ENCODE measurements at regions not wholly inside any gene's neighbourhood (a gene's known extent, or its start where the extent isn't known, plus 50 kb on each side); places are given as distances from the start of the nearest gene placed in this dataset.

DNA sequence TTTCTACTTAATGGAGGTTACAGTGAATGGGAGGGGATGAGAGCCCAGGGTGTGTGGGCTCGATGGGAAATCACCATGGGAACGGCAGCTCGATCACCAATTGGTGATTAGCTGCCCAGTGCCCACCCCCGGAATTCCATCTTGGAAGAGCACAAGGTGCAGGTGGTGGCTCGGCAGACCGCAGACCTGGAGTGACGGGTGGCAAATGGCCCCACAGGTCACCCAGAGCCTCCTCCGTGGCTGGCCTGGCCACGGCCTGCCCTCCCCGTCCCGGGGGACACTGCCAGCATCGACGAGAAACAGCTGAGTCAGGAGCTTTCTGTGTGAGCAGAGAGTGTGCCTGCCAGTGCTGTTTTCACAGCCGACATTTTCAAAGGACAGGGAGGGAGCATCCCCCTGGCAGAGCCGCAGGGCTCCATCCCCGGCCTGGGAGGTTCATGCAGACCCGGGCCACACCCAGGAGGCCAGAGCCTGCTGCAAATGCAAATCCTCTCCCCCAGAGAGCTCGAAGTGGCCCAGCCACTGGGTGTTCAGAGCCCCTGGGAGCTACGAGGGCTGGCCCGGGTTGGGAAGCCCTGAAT, 176.4 kb upstream of the MYT1L start:
- CTCF ChIA-PET = no interaction called here
- no peak for TF ChIP-seq POLR2A (IDR thresholded peaks at IDR 0.05; ENCODE audit: borderline replicate concordance, extremely low read depth, insufficient read depth, insufficient read length)
- TF ChIP-seq, protein P1, sequence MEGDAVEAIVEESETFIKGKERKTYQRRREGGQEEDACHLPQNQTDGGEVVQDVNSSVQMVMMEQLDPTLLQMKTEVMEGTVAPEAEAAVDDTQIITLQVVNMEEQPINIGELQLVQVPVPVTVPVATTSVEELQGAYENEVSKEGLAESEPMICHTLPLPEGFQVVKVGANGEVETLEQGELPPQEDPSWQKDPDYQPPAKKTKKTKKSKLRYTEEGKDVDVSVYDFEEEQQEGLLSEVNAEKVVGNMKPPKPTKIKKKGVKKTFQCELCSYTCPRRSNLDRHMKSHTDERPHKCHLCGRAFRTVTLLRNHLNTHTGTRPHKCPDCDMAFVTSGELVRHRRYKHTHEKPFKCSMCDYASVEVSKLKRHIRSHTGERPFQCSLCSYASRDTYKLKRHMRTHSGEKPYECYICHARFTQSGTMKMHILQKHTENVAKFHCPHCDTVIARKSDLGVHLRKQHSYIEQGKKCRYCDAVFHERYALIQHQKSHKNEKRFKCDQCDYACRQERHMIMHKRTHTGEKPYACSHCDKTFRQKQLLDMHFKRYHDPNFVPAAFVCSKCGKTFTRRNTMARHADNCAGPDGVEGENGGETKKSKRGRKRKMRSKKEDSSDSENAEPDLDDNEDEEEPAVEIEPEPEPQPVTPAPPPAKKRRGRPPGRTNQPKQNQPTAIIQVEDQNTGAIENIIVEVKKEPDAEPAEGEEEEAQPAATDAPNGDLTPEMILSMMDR (IDR thresholded peaks at IDR 0.05 in 2 of 3, conservative IDR thresholded peaks at IDR 0.05 in 1 of 3; ENCODE audit: borderline replicate concordance in 1 of 3, insufficient read depth in 1 of 3, low read depth in 2 of 3, low read length in 2 of 3) = no peak
- no peak for TF ChIP-seq ZNF274 (IDR thresholded peaks at IDR 0.05; ENCODE audit: low read depth, low read length)
- TF ChIP-seq ZFX (IDR thresholded peaks at IDR 0.05) = no peak
- no peak for TF ChIP-seq EZH2 (IDR thresholded peaks at IDR 0.05)
- TF ChIP-seq, protein P2, sequence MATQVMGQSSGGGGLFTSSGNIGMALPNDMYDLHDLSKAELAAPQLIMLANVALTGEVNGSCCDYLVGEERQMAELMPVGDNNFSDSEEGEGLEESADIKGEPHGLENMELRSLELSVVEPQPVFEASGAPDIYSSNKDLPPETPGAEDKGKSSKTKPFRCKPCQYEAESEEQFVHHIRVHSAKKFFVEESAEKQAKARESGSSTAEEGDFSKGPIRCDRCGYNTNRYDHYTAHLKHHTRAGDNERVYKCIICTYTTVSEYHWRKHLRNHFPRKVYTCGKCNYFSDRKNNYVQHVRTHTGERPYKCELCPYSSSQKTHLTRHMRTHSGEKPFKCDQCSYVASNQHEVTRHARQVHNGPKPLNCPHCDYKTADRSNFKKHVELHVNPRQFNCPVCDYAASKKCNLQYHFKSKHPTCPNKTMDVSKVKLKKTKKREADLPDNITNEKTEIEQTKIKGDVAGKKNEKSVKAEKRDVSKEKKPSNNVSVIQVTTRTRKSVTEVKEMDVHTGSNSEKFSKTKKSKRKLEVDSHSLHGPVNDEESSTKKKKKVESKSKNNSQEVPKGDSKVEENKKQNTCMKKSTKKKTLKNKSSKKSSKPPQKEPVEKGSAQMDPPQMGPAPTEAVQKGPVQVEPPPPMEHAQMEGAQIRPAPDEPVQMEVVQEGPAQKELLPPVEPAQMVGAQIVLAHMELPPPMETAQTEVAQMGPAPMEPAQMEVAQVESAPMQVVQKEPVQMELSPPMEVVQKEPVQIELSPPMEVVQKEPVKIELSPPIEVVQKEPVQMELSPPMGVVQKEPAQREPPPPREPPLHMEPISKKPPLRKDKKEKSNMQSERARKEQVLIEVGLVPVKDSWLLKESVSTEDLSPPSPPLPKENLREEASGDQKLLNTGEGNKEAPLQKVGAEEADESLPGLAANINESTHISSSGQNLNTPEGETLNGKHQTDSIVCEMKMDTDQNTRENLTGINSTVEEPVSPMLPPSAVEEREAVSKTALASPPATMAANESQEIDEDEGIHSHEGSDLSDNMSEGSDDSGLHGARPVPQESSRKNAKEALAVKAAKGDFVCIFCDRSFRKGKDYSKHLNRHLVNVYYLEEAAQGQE (IDR thresholded peaks at IDR 0.05; ENCODE audit: low read depth) = no peak
- no peak for TF ChIP-seq CBX3 (IDR thresholded peaks at IDR 0.05; ENCODE audit: low read depth)
- no peak for TF ChIP-seq JUND (IDR thresholded peaks at IDR 0.05)
- TF ChIP-seq, protein P3, sequence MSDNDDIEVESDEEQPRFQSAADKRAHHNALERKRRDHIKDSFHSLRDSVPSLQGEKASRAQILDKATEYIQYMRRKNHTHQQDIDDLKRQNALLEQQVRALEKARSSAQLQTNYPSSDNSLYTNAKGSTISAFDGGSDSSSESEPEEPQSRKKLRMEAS (IDR thresholded peaks at IDR 0.05) = no peak
- no peak for TF ChIP-seq FOSL1 (IDR thresholded peaks at IDR 0.05; ENCODE audit: low read depth)
- TF ChIP-seq SP1 (IDR thresholded peaks at IDR 0.05; ENCODE audit: low read depth) = no peak
- no peak for TF ChIP-seq CEBPB (IDR thresholded peaks at IDR 0.05; ENCODE audit: low read depth)
- TF ChIP-seq ELF1 (IDR thresholded peaks at IDR 0.05; ENCODE audit: borderline replicate concordance, low read depth) = no peak
- no peak for TF ChIP-seq YY1 (IDR thresholded peaks at IDR 0.05; ENCODE audit: extremely low read depth, insufficient replicate concordance, low read depth, low read length)
- no peak for TF ChIP-seq EGR1 (IDR thresholded peaks at IDR 0.05; ENCODE audit: low read depth)
- no peak for TF ChIP-seq RAD21 (IDR thresholded peaks at IDR 0.05; ENCODE audit: low read depth)
- no peak for ATAC-seq

More for the DNA sequence above, 176.4 kb upstream of the MYT1L start:
- Histone ChIP-seq H3K27me3 (ENCODE audit: insufficient read depth, low read length) (no peaks in the 10 kb centered on the region), H2AFZ (ENCODE audit: low read depth, low read length, poor library complexity, severe bottlenecking) (no peak overlapping the region), H3K36me3 (ENCODE audit: control insufficient read depth in 1 of 2, insufficient read depth in 2 of 2, low read length in 2 of 2) (no peaks in the 10 kb centered on the region), H4K20me1 (ENCODE audit: insufficient read depth) (no peaks in the 10 kb centered on the region), H3K9me2 (ENCODE audit: insufficient read depth) (no peaks in the 10 kb centered on the region), H3K9ac (ENCODE audit: low read length) (no peak overlapping the region), H3K4me3 (replicated peaks in 1 of 2; ENCODE audit: low read depth in 1 of 2, low read length in 2 of 2) (no peak overlapping the region), H3K27ac (ENCODE audit: low read depth, low read length) (no peak overlapping the region), H3K4me1 (ENCODE audit: control insufficient read depth in 1 of 2, insufficient read depth in 2 of 2, low read length in 2 of 2) (no peaks in the 10 kb centered on the region), H3K79me2 (ENCODE audit: insufficient read depth, low read length) (no peaks in the 10 kb centered on the region), H3K9me3 (ENCODE audit: control insufficient read depth in 1 of 2, insufficient read depth in 1 of 2, low read depth in 1 of 2, low read length in 2 of 2) (no peaks in the 10 kb centered on the region), H3K4me2 (ENCODE audit: low read length) (no peak overlapping the region)
- RAD21 ChIA-PET (ENCODE audit: low non-redundant PET in 1 of 2, low total read pairs in 2 of 2, uncharacterized antibody in 2 of 2, unreplicated experiment in 2 of 2) = no interaction called here
- DNase-seq (ENCODE audit: low read depth, low spot score) = no peak
- intact Hi-C loops (cut with micrococcal nuclease) = no loop called here
- POLR2A ChIA-PET = no interaction called here
- no TSS peak for BruUV-seq (replicated peaks)

Data from HCT116 (cell line).